Activated T-cell treated with anti-CD3 and anti-CD28 coated beads, Interleukin-2, amount 50 U/mL, for 4 hours (primary cell): ENCODE measurements at regions not wholly inside any gene's neighbourhood (a gene's known extent, or its start where the extent isn't known, plus 50 kb on each side); places are given as distances from the start of the nearest gene placed in this dataset.
"Not testable (repeated sequence)": the region's sequence is repeated elsewhere in the genome, so short reads cannot be mapped to it uniquely, and the experiment has no call there.

Experiments
- ATAC-seq, 2 donors: fragments of 200-7000 bp; cut with Tn5 transposase; one replicate each; pipeline ENCODE4 v1.10.0; 2021
- DNase-seq: peaks from one replicate; pipeline ENCODE4 v3.0.0-alpha.2; 2020
- H3K27me3 Mint-ChIP-seq: one replicate; pipeline ENCODE4 v1.8.0; 2021; ENCODE audit warnings: low read depth, mixed read lengths
- H3K36me3 Mint-ChIP-seq: one replicate; pipeline ENCODE4 v1.8.0; 2022; ENCODE audit warnings: mixed read lengths; ENCODE audit not compliant: insufficient read depth
- H3K4me1 Mint-ChIP-seq: one replicate; pipeline ENCODE4 v1.8.0; 2021; ENCODE audit warnings: low read depth, mixed read lengths
- H3K4me3 Mint-ChIP-seq: one replicate; pipeline ENCODE4 v1.8.0; 2021; ENCODE audit warnings: mild to moderate bottlenecking, moderate library complexity, mixed read lengths
- H3K9me3 Mint-ChIP-seq: one replicate; pipeline ENCODE4 v1.8.0; 2021; ENCODE audit warnings: mixed read lengths

DNA sequence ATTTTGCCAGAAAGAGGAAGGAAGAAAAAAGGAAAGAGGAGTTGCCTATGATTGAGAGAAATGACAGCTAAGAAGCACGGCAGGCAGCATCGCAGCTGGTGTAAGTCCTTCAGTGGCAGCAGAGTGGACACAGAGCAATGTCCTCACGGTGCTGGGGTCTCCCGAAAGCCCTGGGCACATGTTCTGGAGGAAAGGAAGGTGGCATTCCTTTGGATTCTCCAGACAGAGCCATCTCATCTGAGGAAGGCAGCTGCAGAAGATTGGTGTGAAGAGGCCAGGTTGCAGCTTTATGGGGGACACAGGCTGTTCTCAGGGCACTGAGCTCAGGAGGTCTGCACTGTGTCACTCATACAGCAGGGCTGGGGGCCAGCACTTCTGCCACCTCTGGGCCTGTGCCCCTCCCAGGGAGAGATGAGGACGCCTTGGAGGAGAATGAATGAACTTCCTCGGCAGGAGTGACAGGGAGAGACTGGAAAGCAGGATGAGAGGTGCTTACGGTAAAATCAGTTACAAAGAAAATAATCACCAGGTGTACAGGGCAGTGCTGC, 252.0 kb upstream of the MYT1L start:
- Mint-ChIP-seq H3K9me3 (no peaks in the 10 kb centered on the region), H3K4me1 (no peaks in the 10 kb centered on the region), H3K27me3 (peaks cover 2% of the 10 kb centered on the region), H3K4me3 (no peak overlapping the region), H3K36me3 (no peaks in the 10 kb centered on the region)
- ATAC-seq (no peak), DNase-seq (no peak)

DNA sequence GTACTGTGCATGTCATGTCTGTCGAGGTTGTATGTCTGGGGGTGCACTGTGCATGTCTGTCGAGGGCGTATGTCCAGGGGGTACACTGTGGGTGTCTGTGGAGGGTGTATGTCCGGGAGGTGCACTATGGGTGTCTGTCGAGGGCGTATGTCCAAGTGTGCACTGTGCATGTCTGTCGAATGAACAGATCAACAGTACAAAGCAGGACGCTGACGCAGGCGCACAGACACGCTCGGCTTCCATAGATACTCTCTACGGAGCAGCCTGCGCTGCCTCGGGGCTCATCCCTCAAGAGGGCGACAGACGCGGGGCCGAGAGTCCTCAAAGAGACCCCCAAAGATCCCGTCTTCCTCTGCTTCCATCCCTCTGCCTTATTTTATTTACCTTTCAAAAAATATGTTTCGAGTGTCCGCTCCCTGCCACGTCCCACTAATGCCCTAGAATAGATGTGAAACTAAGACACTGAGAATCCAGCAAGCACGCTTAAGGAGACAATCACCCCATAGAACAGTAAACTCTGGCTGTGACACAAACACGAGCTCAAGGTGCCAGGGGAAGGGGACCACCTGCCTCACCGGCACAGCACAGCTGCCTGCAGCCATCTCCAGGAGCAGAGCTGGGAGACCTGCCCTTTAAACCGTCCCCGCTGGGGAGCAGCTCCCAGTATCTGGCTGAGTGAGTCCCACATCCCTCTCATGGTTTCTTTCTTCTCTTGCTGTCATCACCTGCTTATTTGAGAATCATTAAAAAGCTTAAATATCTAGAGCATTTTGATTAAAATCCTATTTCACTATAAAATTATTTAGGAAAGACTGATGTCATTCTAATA, 250.5 kb upstream of the MYT1L start:
- ATAC-seq: no peak
- Mint-ChIP-seq H3K27me3 (peaks cover 2% of the 10 kb centered on the region), H3K4me3 (no peak overlapping the region), H3K36me3 (no peaks in the 10 kb centered on the region), H3K4me1 (no peaks in the 10 kb centered on the region), H3K9me3 (no peaks in the 10 kb centered on the region)
- no peak for DNase-seq

DNA sequence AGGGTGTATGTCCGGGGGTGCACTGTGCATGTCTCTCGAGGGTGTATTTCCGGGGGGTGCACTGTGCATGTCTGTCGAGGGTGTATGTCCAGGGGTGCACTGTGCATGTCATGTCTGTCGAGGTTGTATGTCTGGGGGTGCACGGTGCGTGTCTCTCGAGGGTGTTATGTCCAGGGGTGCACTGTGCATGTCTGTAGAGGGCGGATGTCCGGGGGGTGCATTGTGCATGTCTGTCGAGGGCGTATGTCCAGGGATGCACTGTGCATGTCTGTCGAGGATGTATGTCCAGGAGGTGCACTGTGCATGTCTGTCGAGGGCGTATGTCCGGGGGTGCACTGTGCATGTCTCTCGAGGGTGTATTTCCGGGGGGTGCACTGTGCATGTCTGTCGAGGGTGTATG, 249.8 kb upstream of the MYT1L start:
- ATAC-seq, H3K4me1 Mint-ChIP-seq, DNase-seq, H3K4me3 Mint-ChIP-seq, H3K36me3 Mint-ChIP-seq, H3K9me3 Mint-ChIP-seq, H3K27me3 Mint-ChIP-seq: not testable (repeated sequence)

DNA sequence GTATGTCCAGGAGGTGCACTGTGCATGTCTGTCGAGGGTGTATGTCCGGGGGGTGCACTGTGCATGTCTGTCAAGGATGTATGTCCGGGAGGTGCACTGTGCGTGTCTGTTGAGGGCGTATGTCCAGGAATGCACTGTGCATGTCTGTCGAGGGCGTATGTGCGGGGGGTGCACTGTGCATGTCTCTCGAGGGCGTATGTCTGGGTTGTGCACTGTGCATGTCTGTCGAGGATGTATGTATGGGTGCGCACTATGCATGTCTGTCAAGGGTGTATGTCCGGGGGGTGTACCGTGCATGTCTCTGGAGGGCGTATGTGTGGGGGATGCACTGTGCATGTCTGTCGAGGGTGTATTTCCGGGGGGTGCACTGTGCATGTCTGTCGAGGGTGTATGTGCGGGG, 249.3 kb upstream of the MYT1L start:
- H3K4me3 Mint-ChIP-seq: no peak overlapping the region
- ATAC-seq (no peak), DNase-seq (no peak)
- H3K36me3 Mint-ChIP-seq: no peaks in the 10 kb centered on the region
- H3K9me3 Mint-ChIP-seq: no peaks in the 10 kb centered on the region
- no peaks in the 10 kb centered on the region for H3K4me1 Mint-ChIP-seq
- H3K27me3 Mint-ChIP-seq: peaks cover 2% of the 10 kb centered on the region

DNA sequence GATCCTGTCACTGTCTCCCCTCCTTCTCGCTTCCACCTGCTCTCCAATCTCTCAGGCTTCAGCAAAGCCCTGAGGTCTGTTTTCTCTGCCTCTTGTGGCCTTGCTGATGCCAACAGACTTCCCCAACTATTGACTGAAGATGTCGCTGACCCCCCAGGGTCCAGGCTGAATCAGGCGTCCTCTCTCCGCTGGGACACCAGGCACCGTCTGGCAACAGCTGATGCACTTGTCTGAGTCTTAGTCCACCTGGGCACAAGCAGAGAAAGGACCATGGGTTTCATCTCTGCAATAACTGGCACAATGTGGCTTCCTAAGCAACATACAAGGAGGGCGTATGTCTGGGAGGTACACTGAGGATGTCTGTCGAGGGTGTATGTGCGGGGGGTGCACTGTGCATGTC, 248.7 kb upstream of the MYT1L start:
- H3K9me3 Mint-ChIP-seq: no peaks in the 10 kb centered on the region

GRCh38 chr2:2577407-2577831, 246.3 kb upstream of the MYT1L start:
- no peak for DNase-seq
- H3K4me1 Mint-ChIP-seq: no peaks in the 10 kb centered on the region
- ATAC-seq: no peak
- H3K4me3 Mint-ChIP-seq: no peak overlapping the region
- no peaks in the 10 kb centered on the region for H3K36me3 Mint-ChIP-seq
- H3K27me3 Mint-ChIP-seq: no peaks in the 10 kb centered on the region
- H3K9me3 Mint-ChIP-seq: no peaks in the 10 kb centered on the region

More for the DNA sequence above, 248.7 kb upstream of the MYT1L start:
- H3K4me1 Mint-ChIP-seq: no peaks in the 10 kb centered on the region
- ATAC-seq (no peak), DNase-seq (no peak)
- no peak overlapping the region for H3K4me3 Mint-ChIP-seq
- no peaks in the 10 kb centered on the region for H3K36me3 Mint-ChIP-seq
- peaks cover 2% of the 10 kb centered on the region for H3K27me3 Mint-ChIP-seq

GRCh38 chr2:2575870-2576386, 244.9 kb upstream of the MYT1L start:
- Mint-ChIP-seq H3K4me1 (no peaks in the 10 kb centered on the region), H3K27me3 (no peaks in the 10 kb centered on the region), H3K36me3 (no peaks in the 10 kb centered on the region), H3K9me3 (no peaks in the 10 kb centered on the region), H3K4me3 (no peak overlapping the region)
- DNase-seq (no peak), ATAC-seq (no peak)

DNA sequence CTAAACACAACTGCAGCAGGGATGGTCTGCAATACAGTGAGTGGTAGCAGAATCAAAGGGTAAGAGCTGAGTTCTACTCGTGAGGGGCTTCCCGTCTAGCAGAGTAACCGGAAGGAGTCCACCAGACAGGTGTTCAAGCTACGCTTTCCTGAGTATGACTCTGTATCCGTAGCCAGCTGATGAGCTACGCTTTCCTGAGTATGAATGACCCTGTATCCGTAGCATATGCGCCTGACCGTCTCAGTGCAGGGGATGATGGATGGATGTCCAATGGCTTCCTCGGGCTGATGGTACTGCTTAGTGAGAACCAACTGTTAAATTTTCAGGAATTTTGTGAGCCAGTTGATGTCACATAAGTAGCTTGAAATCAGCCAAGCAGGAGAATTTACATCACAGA, 244.1 kb upstream of the MYT1L start:
- H3K36me3 Mint-ChIP-seq: no peaks in the 10 kb centered on the region
- no peak for ATAC-seq
- H3K9me3 Mint-ChIP-seq: no peaks in the 10 kb centered on the region
- no peak for DNase-seq
- H3K27me3 Mint-ChIP-seq: no peaks in the 10 kb centered on the region
- H3K4me1 Mint-ChIP-seq: no peaks in the 10 kb centered on the region
- no peak overlapping the region for H3K4me3 Mint-ChIP-seq

GRCh38 chr2:2574401-2575180, 243.5 kb upstream of the MYT1L start:
- H3K4me1 Mint-ChIP-seq: no peaks in the 10 kb centered on the region
- ATAC-seq: no peak

GRCh38 chr2:2573658-2574293, 242.7 kb upstream of the MYT1L start:
- Mint-ChIP-seq H3K36me3 (no peaks in the 10 kb centered on the region), H3K4me3 (no peak overlapping the region), H3K9me3 (no peaks in the 10 kb centered on the region), H3K4me1 (no peaks in the 10 kb centered on the region), H3K27me3 (no peaks in the 10 kb centered on the region)
- no peak for DNase-seq
- ATAC-seq: no peak

More at GRCh38 chr2:2574401-2575180, 243.5 kb upstream of the MYT1L start:
- Mint-ChIP-seq H3K9me3 (no peaks in the 10 kb centered on the region), H3K36me3 (no peaks in the 10 kb centered on the region), H3K27me3 (no peaks in the 10 kb centered on the region), H3K4me3 (no peak overlapping the region)
- DNase-seq: no peak

- Mint-ChIP-seq H3K36me3 (no peaks in the 10 kb centered on the region), H3K4me1 (no peaks in the 10 kb centered on the region), H3K4me3 (no peak overlapping the region), H3K27me3 (no peaks in the 10 kb centered on the region), H3K9me3 (no peaks in the 10 kb centered on the region)
- ATAC-seq (no peak), DNase-seq (no peak)
Observed at GRCh38 chr2:2573205-2573604, 242.1 kb upstream of the MYT1L start.

GRCh38 chr2:2572393-2573204, 241.5 kb upstream of the MYT1L start:
- H3K36me3 Mint-ChIP-seq: no peaks in the 10 kb centered on the region
- no peaks in the 10 kb centered on the region for H3K27me3 Mint-ChIP-seq
- no peak for DNase-seq
- no peak overlapping the region for H3K4me3 Mint-ChIP-seq
- H3K4me1 Mint-ChIP-seq: no peaks in the 10 kb centered on the region
- no peak for ATAC-seq
- H3K9me3 Mint-ChIP-seq: no peaks in the 10 kb centered on the region

GRCh38 chr2:2571301-2572150, 240.5 kb upstream of the MYT1L start:
- ATAC-seq: no peak
- Mint-ChIP-seq H3K9me3 (no peaks in the 10 kb centered on the region), H3K4me3 (no peak overlapping the region), H3K27me3 (no peaks in the 10 kb centered on the region), H3K4me1 (no peaks in the 10 kb centered on the region), H3K36me3 (no peaks in the 10 kb centered on the region)
- DNase-seq: no peak
